Esophagus squamous epithelium (tissue), 4 donors: ENCODE measurements at regions not wholly inside any gene's neighbourhood (a gene's known extent, or its start where the extent isn't known, plus 50 kb on each side); places are given as distances from the start of the nearest gene placed in this dataset.

Experiments
- CTCF ChIP-seq, 6 experiments: fragments of 450-650 bp in 4 of 6; fragments of 200-600 bp in 2 of 6; sonication (generic) in 2 of 6; IDR thresholded peaks; one replicate each; pipeline ENCODE4 v1.5.1; 2016 to 2019; ENCODE audit warnings: antibody characterized with exemption in 6 of 6, mild to moderate bottlenecking in 4 of 6, moderate library complexity in 4 of 6
- POLR2A ChIP-seq, 4 donors: fragments of 450-650 bp; IDR thresholded peaks; one replicate each; pipeline ENCODE4 v1.6.1; 2017; ENCODE audit warnings: antibody characterized with exemption in 4 of 4, mild to moderate bottlenecking in 4 of 4, moderate library complexity in 3 of 4

- TF ChIP-seq CTCF (IDR thresholded peaks at IDR 0.05) = no peak
- TF ChIP-seq POLR2A (IDR thresholded peaks at IDR 0.05) = no peak
Measured at GRCh38 chr3:181936774-181937173, 225.0 kb downstream of the SOX2 start.
